OCI-M1 (cell line): ENCODE measurements at regions not wholly inside any gene's neighbourhood (a gene's known extent, or its start where the extent isn't known, plus 50 kb on each side); places are given as distances from the start of the nearest gene placed in this dataset.
"Not testable (repeated sequence)": the region's sequence is repeated elsewhere in the genome, so short reads cannot be mapped to it uniquely, and the experiment has no call there.

Experiments
- DNase-seq: peaks from one replicate; lab custom pipeline; 2025; lab: John Stamatoyannopoulos, UW

- DNase-seq: no peak
Measured at GRCh38 chr2:210861038-210861665, 304.8 kb downstream of the CPS1 start.

GRCh38 chr2:210862283-210863065 is 306.1 kb downstream of the CPS1 start:
- no peak for DNase-seq

- DNase-seq: no peak
Measured at GRCh38 chr2:210863283-210863682, 306.9 kb downstream of the CPS1 start.

- DNase-seq: not testable (repeated sequence)
Measured at GRCh38 chr2:210871566-210871965, 315.2 kb downstream of the CPS1 start.

- DNase-seq: peak; percentile 3
Measured at GRCh38 chr2:210873631-210874030, 317.2 kb downstream of the CPS1 start.

- DNase-seq: no peak
Measured at GRCh38 chr2:210884227-210884626, 327.8 kb downstream of the CPS1 start.

GRCh38 chr2:210888035-210888434 is 331.6 kb downstream of the CPS1 start:
- DNase-seq: no peak

GRCh38 chr2:210895132-210895531 is 338.7 kb downstream of the CPS1 start:
- DNase-seq: no peak

GRCh38 chr2:210899131-210899530 is 342.7 kb downstream of the CPS1 start:
- DNase-seq: no peak

- no peak for DNase-seq
Measured at GRCh38 chr2:210901326-210901725, 344.9 kb downstream of the CPS1 start.

GRCh38 chr2:210912779-210913178 is 356.4 kb downstream of the CPS1 start:
- no peak for DNase-seq

GRCh38 chr2:210913461-210913860 is 357.1 kb downstream of the CPS1 start:
- no peak for DNase-seq

- DNase-seq: no peak
Measured at GRCh38 chr2:210915912-210916311, 359.5 kb downstream of the CPS1 start.

GRCh38 chr2:210917465-210917864 is 361.1 kb downstream of the CPS1 start:
- DNase-seq: no peak

- DNase-seq: no peak
Measured at GRCh38 chr2:210919128-210919527, 362.7 kb downstream of the CPS1 start.

- no peak for DNase-seq
Measured at GRCh38 chr2:210922419-210922818, 366.0 kb downstream of the CPS1 start.

- DNase-seq: no peak
Measured at GRCh38 chr2:210928714-210929113, 372.3 kb downstream of the CPS1 start.

- no peak for DNase-seq
Measured at GRCh38 chr2:210938228-210938627, 381.8 kb downstream of the CPS1 start.

- DNase-seq: no peak
Measured at GRCh38 chr2:210946395-210946794, 390.0 kb downstream of the CPS1 start.

GRCh38 chr2:210950434-210951060 is 394.1 kb downstream of the CPS1 start:
- not testable (repeated sequence) for DNase-seq

- no peak for DNase-seq
Measured at GRCh38 chr2:210954386-210954907, 398.0 kb downstream of the CPS1 start.

- DNase-seq: peak; percentile 59
Measured at GRCh38 chr2:210955591-210955990, 399.2 kb downstream of the CPS1 start.

GRCh38 chr2:210956101-210956500 is 399.7 kb downstream of the CPS1 start:
- DNase-seq: no peak
